ENCODE measurements at regions not wholly inside any gene's neighbourhood (a gene's known extent, or its start where the extent isn't known, plus 50 kb on each side); places are given as distances from the start of the nearest gene placed in this dataset.

- TF ChIP-seq RNF219 (CRISPR knock-in tag; IDR thresholded peaks at IDR 0.05), result no peak
- TF ChIP-seq DEAF1 (CRISPR knock-in tag; IDR thresholded peaks at IDR 0.05), result no peak
- peak; percentile 69 for TF ChIP-seq GABPB1 (CRISPR knock-in tag; IDR thresholded peaks at IDR 0.05)
- 0 out of 2 replicates have a peak, but pooled peaks have one; percentile 6 for TF ChIP-seq TAF7 (tag; IDR thresholded peaks at IDR 0.05)
- no peak for TF ChIP-seq DLX4 (CRISPR knock-in tag; IDR thresholded peaks at IDR 0.05)
- no peak for TF ChIP-seq PPARD (CRISPR knock-in tag; IDR thresholded peaks at IDR 0.05)
- no peak for TF ChIP-seq THRA (IDR thresholded peaks at IDR 0.05)
- 0 out of 2 replicates have a peak, but pooled peaks have one; percentile 20 for TF ChIP-seq BACH1 (tag; IDR thresholded peaks at IDR 0.05)
- 0 out of 2 replicates have a peak, but pooled peaks have one; percentile 63 for TF ChIP-seq THRAP3 (IDR thresholded peaks at IDR 0.05; ENCODE audit: borderline replicate concordance)
- TF ChIP-seq HEY1 (CRISPR knock-in tag; IDR thresholded peaks at IDR 0.05; ENCODE audit: borderline replicate concordance), result no peak
- TF ChIP-seq HMG20B (CRISPR knock-in tag; IDR thresholded peaks at IDR 0.05), result no peak
- no peak for TF ChIP-seq ZHX1 (conservative IDR thresholded peaks at IDR 0.05; ENCODE audit: low read length)
- TF ChIP-seq POLR2H (tag; IDR thresholded peaks at IDR 0.05; ENCODE audit: low read depth), result no peak
- TF ChIP-seq TCF15 (CRISPR knock-in tag; IDR thresholded peaks at IDR 0.05), result no peak
- TF ChIP-seq ZNF354B (CRISPR knock-in tag; IDR thresholded peaks at IDR 0.05), result no peak
- TF ChIP-seq ARNT (IDR thresholded peaks at IDR 0.05), result peak; percentile 80 to 93
Observed at GRCh38 chr10:46216836-46217751, 69.7 kb upstream of the ANTXRL start (continued).

All from K562 (cell line).